Pons (tissue), 1 donor: ENCODE measurements at regions not wholly inside any gene's neighbourhood (a gene's known extent, or its start where the extent isn't known, plus 50 kb on each side); places are given as distances from the start of the nearest gene placed in this dataset.

Experiments used
- DNase-seq: peaks from one replicate; pipeline ENCODE4 v3.0.0-alpha.2; 2016; ENCODE audit warnings: low spot score

DNA sequence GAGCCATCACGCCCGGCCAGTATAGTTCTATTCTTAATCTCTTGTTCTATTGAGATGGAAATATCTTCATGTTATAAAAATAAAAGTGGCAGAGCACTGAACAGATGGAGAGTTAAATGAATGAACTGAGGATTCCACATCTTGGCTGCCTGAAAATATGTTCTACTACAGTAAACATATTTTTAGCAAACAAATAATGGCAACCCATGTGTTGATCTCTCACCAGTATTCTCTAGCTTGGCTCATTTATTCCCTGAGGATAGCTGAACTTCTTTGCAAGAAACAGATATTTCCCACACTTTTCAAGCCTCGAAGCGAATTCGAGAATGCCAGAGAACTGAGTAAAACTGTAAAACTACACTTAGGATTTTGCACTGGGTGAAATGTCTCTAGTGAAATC lies 58.9 kb downstream of the DIRAS3 start:
- DNase-seq = no peak

DNA sequence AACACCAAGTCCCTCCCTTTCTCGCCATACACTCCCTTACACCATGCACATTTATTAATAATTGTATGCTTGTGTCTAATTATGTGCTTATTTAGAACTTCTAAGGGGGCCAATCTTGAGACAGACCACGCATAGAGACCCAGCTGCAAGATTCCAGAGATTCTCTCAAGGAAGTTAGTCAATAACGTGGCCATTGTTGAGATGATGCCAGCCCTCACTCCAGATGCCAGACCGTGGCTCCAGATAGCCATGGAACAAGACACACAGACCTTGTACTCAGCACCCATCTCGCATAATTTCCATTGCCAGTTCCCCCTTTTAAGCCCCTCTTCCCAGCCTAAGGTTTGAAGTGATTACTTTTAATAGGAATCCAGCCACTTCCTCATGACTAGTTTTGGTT lies 62.4 kb downstream of the DIRAS3 start:
- DNase-seq = no peak

DNA sequence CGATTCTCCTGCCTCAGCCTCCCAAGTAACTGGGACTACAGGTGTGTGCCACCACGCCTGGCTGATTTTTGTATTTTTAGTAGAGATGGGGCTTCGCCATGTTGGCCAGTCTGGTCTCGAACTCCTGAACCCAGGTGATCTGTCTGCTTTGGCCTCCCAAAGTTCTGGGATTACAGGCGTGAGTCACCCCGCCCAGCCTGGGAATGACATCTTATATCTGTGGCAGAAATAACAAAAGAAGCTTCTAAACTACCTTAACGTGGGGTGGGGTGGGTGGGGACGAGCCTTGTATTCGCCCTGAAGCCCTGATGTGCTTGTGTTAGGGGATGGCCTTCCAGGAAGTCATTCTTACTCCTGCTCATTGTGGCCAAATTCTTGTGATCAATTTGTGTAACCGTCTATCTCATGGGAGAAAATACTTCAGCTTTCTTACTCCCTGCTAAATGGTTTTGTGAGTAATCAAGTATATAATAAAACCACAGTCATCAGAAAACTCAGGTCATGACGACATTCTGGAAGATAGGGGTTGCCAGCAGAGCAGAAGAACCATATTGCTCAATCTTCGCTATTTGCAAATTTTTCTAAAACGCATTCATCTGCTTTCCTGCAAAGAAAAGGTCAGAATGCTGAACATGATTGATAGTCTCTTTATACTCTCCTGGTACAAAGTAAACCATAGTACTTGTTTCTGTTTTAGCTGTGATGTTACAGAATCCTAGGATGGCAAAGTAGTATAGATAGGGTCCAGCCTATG lies 63.2 kb downstream of the DIRAS3 start:
- no peak for DNase-seq

DNA sequence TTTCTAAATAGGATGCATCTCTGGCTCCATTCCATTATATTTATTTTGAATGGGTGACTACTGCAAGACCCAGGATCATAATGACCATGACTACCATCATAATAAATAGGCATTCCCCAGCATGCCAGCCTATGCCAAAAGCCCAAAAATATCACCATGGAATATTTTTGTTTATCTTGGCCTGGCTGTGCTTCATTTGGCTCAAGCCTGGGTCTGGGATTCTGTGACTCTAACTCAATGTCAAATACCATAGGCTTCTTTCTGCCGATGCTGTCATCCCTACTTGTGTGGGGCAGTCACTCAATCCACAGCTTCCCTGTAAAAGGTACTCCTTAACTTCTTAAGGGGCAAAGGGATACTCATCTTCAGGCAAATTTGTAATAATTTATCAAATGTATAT lies 66.6 kb downstream of the DIRAS3 start:
- no peak for DNase-seq

DNA sequence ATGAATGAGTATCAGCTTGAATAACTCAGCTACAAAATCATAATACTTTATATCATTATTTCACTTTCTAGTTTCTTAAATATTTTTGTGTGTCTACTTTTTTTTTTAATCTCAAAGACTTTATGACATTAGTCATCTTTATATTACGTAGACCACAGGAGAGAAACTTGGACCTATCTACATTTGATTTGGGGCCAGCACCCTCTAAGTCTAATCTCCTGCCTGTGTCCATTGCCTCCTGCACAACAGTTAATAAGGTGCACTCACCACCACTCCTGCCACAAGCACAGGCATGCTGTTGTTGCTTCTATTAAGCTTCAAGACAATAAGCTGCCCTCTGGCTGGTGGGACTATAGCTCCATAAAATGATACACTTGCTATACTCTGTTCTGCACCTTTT lies 70.4 kb downstream of the DIRAS3 start:
- no peak for DNase-seq

DNA sequence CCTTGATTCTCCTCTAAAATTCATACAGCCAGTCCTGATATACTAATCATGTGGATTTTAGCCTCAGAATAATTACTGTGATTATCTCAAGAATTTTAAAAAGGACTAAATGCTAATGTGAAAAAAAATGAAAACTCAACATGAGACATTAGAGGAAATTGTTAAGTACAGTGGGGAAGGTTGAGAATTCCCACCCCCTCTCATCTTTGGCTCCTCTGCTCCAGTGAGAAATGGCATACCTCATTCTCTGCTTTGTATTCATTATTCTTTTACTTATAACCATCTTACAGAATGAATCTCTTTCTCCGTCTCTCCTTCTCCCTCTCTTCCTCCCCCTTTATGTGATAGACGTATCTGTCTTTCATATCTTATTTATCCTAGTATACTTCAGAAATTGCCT lies 70.9 kb downstream of the DIRAS3 start:
- no peak for DNase-seq

DNA sequence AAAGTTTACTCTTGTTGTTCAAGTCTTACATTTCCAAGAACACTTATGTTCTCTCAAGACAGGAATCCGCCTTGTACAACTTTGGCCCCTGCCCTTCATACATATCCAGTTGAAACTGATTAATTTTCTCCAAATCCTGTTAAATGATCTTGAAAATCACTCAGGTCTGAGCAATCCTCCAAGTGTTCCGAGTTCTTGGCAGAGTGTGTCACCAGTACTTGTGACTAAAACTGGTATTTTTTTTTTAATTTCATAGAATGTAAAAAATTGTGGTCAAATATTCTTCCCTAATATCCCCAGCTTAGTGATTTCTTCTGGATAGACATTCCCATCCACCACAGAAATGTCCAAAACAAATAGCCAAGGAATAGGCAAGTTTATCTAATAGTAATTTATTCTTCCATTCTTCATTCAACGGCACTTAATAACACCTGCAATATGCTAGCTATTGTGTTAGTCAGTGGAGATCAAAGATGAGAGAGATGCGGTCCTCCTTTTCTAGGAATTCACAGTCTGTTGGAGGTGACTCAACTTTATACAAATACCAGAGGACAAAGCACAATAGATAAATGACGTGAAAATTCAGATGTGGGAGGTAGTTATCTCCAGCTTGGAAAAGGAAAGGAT lies 71.4 kb downstream of the DIRAS3 start:
- no peak for DNase-seq

DNA sequence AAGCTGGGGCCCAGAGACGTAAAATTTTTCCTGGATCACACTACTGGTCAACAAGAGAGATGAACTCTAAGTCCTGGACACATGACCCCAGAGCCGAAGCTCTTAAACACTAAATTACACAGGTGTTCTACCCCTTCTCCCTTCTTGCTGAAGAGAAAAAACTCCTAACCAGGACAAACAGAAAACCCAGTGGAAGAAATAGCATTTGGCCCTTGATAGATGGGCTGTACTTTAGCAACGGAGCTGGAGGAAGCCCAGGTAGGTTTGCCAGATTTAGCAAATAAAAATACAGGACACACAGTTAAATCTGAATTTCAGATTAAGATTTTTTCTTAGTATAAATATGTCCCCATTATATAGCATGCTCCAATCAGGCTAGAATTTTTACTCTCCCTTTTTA lies 72.7 kb downstream of the DIRAS3 start:
- DNase-seq = no peak

DNA sequence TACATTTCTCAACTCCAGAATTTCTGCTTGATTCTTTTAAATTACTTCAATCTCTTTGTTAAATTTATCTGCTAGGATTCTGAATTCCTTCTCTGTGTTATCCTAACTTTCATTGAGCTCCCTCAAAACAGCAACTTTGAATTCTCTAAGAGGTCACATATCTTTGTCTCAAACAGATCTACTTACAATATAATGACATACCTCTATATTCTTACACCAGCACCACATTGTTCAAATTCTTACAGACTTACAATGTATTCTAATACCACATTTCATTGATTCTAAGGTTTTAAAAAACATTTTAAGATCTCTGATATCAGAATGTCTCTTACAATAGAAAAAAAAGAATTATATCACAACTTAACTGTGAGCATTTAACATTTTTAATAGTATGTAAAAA lies 77.4 kb downstream of the DIRAS3 start:
- DNase-seq = no peak

DNA sequence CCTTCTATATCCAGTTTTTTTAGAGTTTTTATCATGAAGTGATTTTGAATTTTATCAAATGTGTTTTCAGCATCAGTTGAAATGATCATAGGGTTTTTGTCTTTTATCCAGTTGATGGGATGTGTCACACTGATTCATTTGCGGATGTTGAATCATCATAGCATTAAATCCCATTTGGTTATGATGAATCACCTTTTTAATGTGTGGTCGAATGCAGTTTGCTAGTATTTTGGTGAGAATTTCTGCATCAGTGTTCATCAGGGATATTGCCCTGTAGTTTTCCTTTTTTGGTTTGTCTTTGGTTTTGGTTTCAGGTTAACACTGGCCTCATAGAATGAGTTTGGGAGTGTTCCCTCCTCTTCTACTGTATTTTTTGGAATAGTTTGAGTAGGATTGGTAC lies 80.3 kb downstream of the DIRAS3 start:
- DNase-seq = no peak

DNA sequence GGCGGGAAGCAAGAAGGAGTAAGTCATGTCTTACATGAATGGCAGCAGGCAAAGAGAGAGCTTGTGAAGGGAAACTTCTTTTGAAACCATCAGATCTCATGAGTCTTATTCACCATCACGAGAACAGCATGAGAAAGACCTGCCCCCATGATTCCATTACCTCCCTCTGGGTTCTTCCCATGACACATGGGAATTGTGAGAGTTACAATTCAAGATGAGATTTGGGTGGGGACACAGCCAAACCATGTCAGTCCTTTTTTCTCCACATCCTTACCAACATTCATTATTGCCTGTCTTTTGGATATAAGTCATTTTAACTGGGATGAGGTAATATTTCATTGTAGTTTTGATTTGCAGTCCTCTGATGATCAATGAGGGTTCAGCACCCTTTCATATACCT lies 81.0 kb downstream of the DIRAS3 start:
- DNase-seq = no peak

DNA sequence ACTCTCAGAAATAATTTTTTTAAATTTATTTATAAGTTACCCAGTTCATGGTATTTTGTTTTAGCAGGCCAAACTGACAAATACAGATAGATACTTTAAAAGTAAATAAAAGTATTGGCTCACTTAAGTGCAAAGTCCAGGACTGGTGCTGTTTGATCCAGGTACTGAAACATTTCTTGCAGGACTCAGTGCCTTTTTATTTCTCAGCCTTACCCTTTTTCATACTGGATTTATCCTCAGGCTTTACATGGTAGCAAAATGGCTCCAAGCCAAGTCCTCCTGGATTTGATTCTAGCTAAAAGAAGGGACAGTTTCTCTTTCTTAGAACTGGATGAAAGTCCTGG lies 83.8 kb downstream of the DIRAS3 start:
- DNase-seq = no peak

DNA sequence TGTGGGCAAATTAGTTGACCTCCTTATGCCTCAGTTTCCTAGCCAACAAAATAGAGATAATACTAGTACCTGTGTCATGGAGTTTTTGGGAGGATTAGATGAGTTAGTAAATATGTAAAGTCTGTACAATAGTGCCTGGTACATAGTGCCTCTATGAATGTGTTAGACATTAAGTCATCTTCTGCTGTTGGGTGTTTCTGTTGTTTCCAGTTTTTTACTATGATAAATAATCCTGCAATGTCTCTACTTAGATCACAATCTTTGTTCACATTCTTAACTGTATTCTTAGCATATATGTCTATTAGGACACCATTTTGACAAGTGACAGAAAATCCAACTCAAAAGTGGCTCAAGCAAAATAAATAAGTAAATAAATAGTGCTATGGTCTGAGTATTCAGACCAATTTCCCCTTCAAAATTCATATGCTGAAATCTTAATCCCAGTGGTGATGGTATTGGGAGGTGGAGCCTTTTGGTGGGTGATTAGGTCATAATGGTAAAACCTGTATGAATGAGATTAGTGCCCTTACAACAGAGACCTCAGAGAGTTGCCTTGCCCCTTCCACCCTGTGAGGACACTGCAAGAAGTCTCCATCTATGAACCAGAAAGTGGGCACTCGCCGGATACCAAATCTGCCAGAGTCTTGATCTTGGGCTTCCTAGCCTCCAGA lies 84.3 kb downstream of the DIRAS3 start:
- DNase-seq = no peak

DNA sequence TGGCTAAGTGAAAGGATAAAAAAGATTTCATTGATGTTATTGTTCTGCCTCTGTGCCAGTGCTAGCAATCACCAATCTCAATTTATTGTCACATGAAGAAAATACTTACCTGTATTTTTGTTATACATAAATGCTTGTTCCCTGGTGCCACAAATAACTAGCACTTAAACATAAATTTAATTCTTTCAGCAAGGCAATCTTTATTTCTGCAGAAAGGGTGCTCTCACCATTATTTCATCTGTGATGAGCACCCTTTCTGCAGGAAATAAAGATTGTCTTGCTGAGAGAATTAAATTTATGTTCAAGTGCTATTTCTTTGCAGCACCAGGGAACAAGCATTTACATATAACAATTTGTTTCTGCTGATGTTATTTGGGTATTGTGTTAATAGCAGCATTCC lies 87.2 kb downstream of the DIRAS3 start:
- DNase-seq = no peak

DNA sequence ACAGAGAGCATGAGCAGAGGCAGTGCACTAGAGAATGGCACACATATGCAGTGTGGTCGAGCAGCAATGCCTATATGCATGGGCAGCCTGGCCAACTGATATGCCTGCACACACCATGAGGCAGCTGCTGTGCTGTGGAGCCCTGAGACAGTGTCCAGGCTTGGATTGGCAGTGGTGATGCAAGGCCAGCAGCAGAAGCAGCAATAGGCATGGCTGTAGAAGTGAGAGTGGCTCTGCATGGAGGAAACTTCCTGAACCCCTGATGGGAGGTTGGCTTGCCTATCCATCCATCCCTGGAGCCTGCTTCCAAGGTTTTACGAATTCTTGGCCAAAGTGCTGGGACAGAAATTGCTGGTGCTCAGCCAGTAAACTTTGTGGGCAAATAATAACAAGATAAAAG lies 89.7 kb downstream of the DIRAS3 start:
- no peak for DNase-seq

DNA sequence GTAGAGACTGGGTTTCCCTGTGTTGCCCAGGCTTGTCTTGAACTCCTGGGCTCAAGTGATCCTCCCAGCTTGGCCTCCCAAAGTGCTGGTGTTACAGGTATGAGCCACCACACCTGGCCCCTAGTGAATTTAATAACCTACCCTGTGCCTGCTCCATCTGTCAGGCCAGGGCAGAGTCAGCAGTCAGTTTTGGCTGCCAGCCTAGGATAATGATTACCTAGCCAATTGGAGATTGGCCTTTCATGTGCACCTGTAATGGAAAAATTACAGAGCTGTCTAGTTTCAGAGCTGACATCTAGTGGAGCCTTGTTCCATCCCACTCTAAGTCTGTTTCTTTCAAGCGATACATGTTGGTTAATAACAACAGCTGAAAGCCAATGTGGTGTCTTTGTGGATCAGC lies 92.0 kb downstream of the DIRAS3 start:
- DNase-seq = no peak

DNA sequence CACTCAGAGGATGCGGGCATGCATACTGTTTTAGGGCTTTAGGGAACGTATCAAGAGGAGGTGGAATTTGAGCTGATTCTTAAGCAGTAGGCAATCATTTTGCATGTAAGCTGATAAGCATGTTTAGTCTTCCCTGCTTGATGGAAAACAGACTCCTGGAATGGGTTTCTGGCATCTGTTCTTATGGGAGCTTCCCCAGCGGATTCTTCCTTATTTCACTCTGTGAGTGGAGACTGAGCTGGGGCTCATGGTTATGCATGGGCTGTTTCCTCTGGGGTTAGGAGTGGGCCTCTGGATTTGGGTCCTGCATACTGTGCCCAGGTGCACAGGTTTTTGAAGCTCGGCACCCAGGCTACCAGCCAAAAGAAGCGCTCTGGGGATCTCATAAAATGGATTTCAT lies 93.4 kb downstream of the DIRAS3 start:
- no peak for DNase-seq

DNA sequence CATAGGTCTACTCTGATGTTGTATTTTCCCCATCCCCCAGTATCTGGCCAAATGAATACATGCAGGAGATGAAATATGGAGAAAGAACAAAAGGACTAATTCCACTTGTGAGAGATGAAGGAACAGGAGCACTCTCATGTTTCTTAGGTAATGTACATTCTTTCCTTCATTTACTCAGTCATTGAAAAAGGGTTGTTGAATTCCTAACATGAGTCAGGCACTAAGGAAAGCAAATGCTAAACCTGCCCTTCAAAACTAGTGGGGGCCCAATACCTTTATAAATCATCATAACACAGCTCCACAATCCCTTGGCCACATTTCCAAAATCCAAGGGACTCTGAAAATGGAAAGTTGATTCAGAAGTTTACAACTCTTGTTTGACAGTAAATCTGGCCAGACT lies 94.3 kb downstream of the DIRAS3 start:
- DNase-seq = no peak

DNA sequence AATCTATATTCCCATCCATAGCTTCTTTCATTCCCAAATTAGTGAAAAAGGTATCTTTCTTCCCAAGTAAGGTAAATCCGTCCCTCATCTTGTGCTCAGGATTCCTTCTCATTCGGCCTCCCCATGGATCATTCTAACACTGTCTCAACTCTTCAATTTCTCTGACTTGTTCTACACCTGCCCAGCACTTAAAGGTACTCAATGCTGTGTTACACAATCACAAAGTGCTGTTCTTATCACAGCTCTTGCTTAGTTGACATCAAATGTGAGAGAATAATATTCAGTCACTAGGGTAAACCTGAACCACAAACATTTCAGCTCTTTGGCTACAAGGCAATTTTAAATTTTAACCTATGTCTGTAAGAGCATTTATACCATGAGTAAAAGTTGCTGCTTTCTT lies 94.8 kb downstream of the DIRAS3 start:
- DNase-seq = no peak

DNA sequence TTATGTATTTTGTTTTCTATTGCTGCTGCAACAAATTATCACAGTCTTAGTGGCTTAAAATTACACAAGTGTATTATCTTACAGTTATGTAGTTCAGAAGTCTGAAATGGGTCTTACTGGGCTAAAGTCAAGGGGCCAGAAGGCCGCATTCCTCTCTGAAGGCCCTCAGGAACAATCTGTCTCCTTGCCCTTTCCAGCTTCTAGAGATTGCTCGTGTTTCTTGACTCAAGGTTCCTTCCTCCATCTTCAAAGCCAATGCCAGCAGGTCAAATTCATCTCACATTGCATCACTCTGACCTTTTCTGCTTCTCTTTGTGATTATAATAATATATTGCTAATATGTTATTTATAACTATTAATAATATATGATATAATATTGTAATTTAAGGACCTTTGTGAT lies 97.1 kb downstream of the DIRAS3 start:
- no peak for DNase-seq

DNA sequence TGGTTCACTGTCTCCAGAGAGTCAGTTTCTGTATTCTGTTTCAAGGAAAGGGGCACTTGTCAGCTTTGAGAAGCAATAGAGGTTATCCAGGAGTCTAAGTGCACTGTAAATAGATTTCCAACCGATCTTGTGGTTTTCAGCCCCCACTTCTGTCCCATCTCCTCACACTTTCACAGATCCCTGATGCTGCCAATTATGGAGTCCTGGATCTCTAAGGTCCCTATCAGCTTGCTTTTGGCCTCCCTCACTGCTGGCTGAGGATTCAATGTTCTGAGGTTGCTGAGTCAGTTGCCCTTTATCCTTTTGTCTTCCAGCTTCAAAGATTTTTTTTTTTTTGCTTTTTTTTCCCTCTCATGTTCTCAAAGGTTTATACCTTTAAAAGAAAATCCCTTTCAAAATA lies 98.4 kb downstream of the DIRAS3 start:
- no peak for DNase-seq

DNA sequence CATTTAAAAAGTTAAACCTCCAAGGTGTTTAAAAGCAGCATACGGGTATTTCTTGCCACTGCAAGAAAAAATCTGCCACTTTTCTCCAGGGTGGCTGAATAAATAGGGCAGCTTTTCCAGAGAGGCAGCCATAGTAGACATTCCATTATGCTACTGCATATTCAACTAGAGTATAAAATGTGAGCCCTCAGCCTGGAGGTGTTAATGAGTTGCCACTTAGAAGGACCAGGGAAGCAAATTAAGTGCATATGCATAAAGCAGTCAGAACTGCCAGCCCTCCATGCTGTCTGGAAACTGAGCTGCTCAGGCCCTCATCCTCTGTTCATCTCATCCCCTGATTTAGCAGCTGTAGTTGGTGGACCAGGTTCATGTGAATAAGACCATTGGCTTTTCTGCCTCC lies 99.4 kb downstream of the DIRAS3 start:
- no peak for DNase-seq

DNA sequence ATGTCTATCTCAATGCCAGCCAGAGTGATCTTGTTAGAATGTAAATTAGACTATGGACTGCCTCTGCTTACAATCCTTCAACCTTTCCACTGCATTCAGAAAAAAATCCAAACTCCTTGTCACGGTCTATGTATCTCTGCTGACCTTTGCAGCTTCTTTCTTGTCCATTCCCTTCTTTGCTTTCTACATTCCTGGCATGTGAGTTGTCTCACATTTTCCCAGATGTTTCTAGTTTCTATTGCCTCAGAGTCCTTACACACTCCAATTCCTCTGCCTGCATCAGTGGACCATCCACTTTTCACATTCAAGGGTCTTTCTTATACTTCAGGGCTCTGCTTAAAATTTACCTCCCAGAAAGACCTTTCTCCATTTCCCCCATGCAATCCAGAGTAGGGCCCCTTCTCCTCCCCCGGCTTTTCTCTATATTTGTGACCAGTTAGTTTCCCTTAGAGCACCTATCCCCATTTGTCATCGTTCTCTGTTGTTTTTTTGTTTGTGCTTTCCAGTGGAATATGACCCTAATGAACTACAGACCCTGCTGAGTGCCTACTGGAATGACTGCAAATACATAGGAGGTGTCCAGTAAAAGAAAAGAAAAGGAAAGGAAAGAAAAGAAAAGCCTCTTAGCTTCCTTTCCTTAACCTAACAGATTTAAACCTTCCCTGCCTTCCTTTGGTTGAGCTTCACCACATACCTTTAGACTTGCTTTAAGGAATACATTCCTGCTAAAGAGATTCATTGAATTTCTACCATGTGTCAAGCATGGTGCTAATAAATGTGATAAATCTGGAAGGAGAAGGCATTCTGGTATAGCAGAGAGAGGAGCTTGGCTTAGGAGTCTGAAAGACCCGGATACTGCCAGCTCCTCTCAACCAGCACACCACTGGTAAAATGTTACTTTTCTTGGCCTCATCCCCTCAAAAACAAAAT lies 102.0 kb downstream of the DIRAS3 start:
- no peak for DNase-seq
